H1 (cell line): ENCODE measurements at regions not wholly inside any gene's neighbourhood (a gene's known extent, or its start where the extent isn't known, plus 50 kb on each side); places are given as distances from the start of the nearest gene placed in this dataset.

ENCODE experiments used
- CHD1 ChIP-seq: IDR thresholded peaks from 2 replicates; pipeline ENCODE4 v1.6.1; 2012; ENCODE audit warnings: low read depth, low read length, improper control_type of control experiment
- CHD2 ChIP-seq: IDR thresholded peaks from 2 replicates; pipeline ENCODE4 v1.6.1; 2012; ENCODE audit warnings: low read length, improper control_type of control experiment
- POLR2A ChIP-seq, 2 experiments: IDR thresholded peaks; 1 replicate in 1 of 2; 2 replicates in 1 of 2; pipeline ENCODE4 v1.6.1; 2011; ENCODE audit warnings: low read depth in 2 of 2, low read length in 2 of 2, mild to moderate bottlenecking in 2 of 2; ENCODE audit errors: control extremely low read depth in 1 of 2
- RNF2 ChIP-seq: fragments of 200-900, 300-1000 bp; sonication (generic); IDR thresholded peaks from 2 replicates; pipeline ENCODE4 v1.7.1; 2016; ENCODE audit warnings: borderline replicate concordance, low read depth, mild to moderate bottlenecking, antibody characterized with exemption, low read length; ENCODE audit not compliant: poor library complexity, severe bottlenecking; ENCODE audit errors: missing control alignments
- SP1 ChIP-seq: IDR thresholded peaks from 2 replicates; pipeline ENCODE4 v1.6.1; 2011; ENCODE audit warnings: low read depth, low read length
- SP4 ChIP-seq: IDR thresholded peaks from 2 replicates; pipeline ENCODE4 v1.6.1; 2012; ENCODE audit warnings: low read length, inconsistent platforms
- TEAD4 ChIP-seq: IDR thresholded peaks from 2 replicates; pipeline ENCODE4 v1.6.1; 2012; ENCODE audit warnings: low read depth, low read length, inconsistent platforms, mixed read lengths
- YY1 ChIP-seq: IDR thresholded peaks from 2 replicates; pipeline ENCODE4 v1.6.1; 2011; ENCODE audit warnings: low read depth, mild to moderate bottlenecking, low read length
- TF ChIP-seq, protein P1 (sequence below): fragments of 300-600 bp; sonication (generic); IDR thresholded peaks from 2 replicates; pipeline ENCODE4 v1.7.1; 2012; ENCODE audit warnings: low read length, moderate library complexity, mild to moderate bottlenecking, inconsistent platforms; ENCODE audit not compliant: insufficient replicate concordance

DNA sequence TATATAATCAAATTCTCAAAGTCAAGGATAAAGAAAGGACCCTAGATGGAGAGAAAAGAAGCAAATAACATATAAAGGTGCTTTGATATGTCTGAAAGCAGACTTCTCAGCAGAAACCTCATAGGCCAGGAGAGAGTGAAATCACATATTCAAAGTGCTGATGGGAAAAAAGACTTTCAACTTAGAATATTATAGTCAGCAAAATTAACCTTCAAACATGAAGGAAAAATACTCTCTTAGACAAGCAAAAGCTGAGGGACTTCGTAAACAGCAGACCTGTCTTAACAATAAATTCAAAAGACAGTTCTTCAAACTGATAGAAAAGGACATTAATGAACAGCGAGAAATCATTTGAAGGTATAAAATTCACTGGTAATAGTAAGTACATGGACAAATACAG, 107.2 kb upstream of the KCNH7 start (continued):
- TF ChIP-seq, protein P1, sequence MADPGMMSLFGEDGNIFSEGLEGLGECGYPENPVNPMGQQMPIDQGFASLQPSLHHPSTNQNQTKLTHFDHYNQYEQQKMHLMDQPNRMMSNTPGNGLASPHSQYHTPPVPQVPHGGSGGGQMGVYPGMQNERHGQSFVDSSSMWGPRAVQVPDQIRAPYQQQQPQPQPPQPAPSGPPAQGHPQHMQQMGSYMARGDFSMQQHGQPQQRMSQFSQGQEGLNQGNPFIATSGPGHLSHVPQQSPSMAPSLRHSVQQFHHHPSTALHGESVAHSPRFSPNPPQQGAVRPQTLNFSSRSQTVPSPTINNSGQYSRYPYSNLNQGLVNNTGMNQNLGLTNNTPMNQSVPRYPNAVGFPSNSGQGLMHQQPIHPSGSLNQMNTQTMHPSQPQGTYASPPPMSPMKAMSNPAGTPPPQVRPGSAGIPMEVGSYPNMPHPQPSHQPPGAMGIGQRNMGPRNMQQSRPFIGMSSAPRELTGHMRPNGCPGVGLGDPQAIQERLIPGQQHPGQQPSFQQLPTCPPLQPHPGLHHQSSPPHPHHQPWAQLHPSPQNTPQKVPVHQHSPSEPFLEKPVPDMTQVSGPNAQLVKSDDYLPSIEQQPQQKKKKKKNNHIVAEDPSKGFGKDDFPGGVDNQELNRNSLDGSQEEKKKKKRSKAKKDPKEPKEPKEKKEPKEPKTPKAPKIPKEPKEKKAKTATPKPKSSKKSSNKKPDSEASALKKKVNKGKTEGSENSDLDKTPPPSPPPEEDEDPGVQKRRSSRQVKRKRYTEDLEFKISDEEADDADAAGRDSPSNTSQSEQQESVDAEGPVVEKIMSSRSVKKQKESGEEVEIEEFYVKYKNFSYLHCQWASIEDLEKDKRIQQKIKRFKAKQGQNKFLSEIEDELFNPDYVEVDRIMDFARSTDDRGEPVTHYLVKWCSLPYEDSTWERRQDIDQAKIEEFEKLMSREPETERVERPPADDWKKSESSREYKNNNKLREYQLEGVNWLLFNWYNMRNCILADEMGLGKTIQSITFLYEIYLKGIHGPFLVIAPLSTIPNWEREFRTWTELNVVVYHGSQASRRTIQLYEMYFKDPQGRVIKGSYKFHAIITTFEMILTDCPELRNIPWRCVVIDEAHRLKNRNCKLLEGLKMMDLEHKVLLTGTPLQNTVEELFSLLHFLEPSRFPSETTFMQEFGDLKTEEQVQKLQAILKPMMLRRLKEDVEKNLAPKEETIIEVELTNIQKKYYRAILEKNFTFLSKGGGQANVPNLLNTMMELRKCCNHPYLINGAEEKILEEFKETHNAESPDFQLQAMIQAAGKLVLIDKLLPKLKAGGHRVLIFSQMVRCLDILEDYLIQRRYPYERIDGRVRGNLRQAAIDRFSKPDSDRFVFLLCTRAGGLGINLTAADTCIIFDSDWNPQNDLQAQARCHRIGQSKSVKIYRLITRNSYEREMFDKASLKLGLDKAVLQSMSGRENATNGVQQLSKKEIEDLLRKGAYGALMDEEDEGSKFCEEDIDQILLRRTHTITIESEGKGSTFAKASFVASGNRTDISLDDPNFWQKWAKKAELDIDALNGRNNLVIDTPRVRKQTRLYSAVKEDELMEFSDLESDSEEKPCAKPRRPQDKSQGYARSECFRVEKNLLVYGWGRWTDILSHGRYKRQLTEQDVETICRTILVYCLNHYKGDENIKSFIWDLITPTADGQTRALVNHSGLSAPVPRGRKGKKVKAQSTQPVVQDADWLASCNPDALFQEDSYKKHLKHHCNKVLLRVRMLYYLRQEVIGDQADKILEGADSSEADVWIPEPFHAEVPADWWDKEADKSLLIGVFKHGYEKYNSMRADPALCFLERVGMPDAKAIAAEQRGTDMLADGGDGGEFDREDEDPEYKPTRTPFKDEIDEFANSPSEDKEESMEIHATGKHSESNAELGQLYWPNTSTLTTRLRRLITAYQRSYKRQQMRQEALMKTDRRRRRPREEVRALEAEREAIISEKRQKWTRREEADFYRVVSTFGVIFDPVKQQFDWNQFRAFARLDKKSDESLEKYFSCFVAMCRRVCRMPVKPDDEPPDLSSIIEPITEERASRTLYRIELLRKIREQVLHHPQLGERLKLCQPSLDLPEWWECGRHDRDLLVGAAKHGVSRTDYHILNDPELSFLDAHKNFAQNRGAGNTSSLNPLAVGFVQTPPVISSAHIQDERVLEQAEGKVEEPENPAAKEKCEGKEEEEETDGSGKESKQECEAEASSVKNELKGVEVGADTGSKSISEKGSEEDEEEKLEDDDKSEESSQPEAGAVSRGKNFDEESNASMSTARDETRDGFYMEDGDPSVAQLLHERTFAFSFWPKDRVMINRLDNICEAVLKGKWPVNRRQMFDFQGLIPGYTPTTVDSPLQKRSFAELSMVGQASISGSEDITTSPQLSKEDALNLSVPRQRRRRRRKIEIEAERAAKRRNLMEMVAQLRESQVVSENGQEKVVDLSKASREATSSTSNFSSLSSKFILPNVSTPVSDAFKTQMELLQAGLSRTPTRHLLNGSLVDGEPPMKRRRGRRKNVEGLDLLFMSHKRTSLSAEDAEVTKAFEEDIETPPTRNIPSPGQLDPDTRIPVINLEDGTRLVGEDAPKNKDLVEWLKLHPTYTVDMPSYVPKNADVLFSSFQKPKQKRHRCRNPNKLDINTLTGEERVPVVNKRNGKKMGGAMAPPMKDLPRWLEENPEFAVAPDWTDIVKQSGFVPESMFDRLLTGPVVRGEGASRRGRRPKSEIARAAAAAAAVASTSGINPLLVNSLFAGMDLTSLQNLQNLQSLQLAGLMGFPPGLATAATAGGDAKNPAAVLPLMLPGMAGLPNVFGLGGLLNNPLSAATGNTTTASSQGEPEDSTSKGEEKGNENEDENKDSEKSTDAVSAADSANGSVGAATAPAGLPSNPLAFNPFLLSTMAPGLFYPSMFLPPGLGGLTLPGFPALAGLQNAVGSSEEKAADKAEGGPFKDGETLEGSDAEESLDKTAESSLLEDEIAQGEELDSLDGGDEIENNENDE, result no peak
- no peak for TF ChIP-seq SP1
- no peak for TF ChIP-seq POLR2A (IDR thresholded peaks at IDR 0.05; ENCODE audit: control extremely low read depth in 1 of 2, low read depth in 2 of 2, low read length in 2 of 2)
- TF ChIP-seq RNF2, result no peak
- TF ChIP-seq SP4, result no peak
- TF ChIP-seq CHD2, result no peak
- no peak for TF ChIP-seq TEAD4
- TF ChIP-seq CHD1, result no peak
- TF ChIP-seq YY1, result no peak
